SK-N-SH treated with all-trans-retinoic acid at 6 μM for 48 hours (cell line): ENCODE measurements at regions not wholly inside any gene's neighbourhood (a gene's known extent, or its start where the extent isn't known, plus 50 kb on each side); places are given as distances from the start of the nearest gene placed in this dataset.

Experiments
- ATAC-seq: fragments of 200-7000 bp; cut with Tn5 transposase; 3 replicates; pipeline ENCODE4 v1.9.1; 2020; ENCODE audit warnings: mild to moderate bottlenecking, moderate library complexity
- ARNTL ChIP-seq: fragments of 450-650 bp; formaldehyde crosslinking; IDR thresholded peaks from 2 replicates; pipeline ENCODE4 v1.5.0; 2020; ENCODE audit warnings: low read depth, mild to moderate bottlenecking, moderate library complexity, borderline replicate concordance
- BACH2 ChIP-seq: fragments of 250-450 bp; sonication (Bioruptor Pico); IDR thresholded peaks from 2 replicates; pipeline ENCODE4 v1.9.0; 2021; ENCODE audit warnings: mild to moderate bottlenecking, borderline replicate concordance
- CREB5 ChIP-seq: fragments of 250-450 bp; sonication (Bioruptor Pico); IDR thresholded peaks from 2 replicates; pipeline ENCODE4 v1.5.1; 2020; ENCODE audit warnings: low read depth, mild to moderate bottlenecking, moderate library complexity
- CSDC2 ChIP-seq: fragments of 250-450 bp; sonication (Bioruptor Pico); IDR thresholded peaks from 2 replicates; pipeline ENCODE4 v1.5.0; 2020; ENCODE audit warnings: mild to moderate bottlenecking, moderate library complexity
- CSRNP3 ChIP-seq: fragments of 250-450 bp; sonication (Bioruptor Pico); IDR thresholded peaks from 2 replicates; pipeline ENCODE4 v1.5.1; 2021; ENCODE audit warnings: mild to moderate bottlenecking, moderate library complexity
- ESRRG ChIP-seq: fragments of 250-450 bp; sonication (Bioruptor Pico); IDR thresholded peaks from 2 replicates; pipeline ENCODE4 v1.6.1; 2021; ENCODE audit warnings: mild to moderate bottlenecking
- GLIS3 ChIP-seq: fragments of 250-450 bp; sonication (Bioruptor Pico); IDR thresholded peaks from 2 replicates; pipeline ENCODE4 v1.5.0; 2020; ENCODE audit warnings: mild to moderate bottlenecking, moderate library complexity
- ISL1 ChIP-seq: fragments of 250-450 bp; sonication (Bioruptor Pico); IDR thresholded peaks from 2 replicates; pipeline ENCODE4 v2.1.2; 2022; ENCODE audit warnings: mild to moderate bottlenecking, moderate library complexity
- OSR1 ChIP-seq: fragments of 250-450 bp; sonication (Bioruptor Pico); IDR thresholded peaks from 2 replicates; pipeline ENCODE4 v1.8.0; 2022; ENCODE audit warnings: moderate library complexity, mild to moderate bottlenecking, inconsistent platforms
- POU6F1 ChIP-seq: fragments of 250-450 bp; sonication (Bioruptor Pico); IDR thresholded peaks from 2 replicates; pipeline ENCODE4 v1.8.0; 2021; ENCODE audit warnings: low read depth, mild to moderate bottlenecking, moderate library complexity, borderline replicate concordance
- PPARA ChIP-seq: fragments of 250-450 bp; sonication (Bioruptor Pico); IDR thresholded peaks from 2 replicates; pipeline ENCODE4 v1.5.0; 2020; ENCODE audit warnings: mild to moderate bottlenecking, borderline replicate concordance
- RARB ChIP-seq: fragments of 250-450 bp; sonication (Bioruptor Pico); IDR thresholded peaks from 2 replicates; pipeline ENCODE4 v1.8.0; 2021; ENCODE audit warnings: mild to moderate bottlenecking, moderate library complexity
- SNAI2 ChIP-seq: fragments of 250-450 bp; sonication (Bioruptor Pico); IDR thresholded peaks from 2 replicates; pipeline ENCODE4 v1.5.0; 2020; ENCODE audit warnings: mild to moderate bottlenecking, moderate library complexity
- TCF4 ChIP-seq: fragments of 250-450 bp; sonication (Bioruptor Pico); IDR thresholded peaks from 2 replicates; pipeline ENCODE4 v1.8.0; 2021; ENCODE audit warnings: mild to moderate bottlenecking, moderate library complexity, borderline replicate concordance
- TOX ChIP-seq: fragments of 250-450 bp; sonication (Bioruptor Pico); IDR thresholded peaks from 2 replicates; pipeline ENCODE4 v1.8.0; 2021; ENCODE audit warnings: mild to moderate bottlenecking, moderate library complexity, borderline replicate concordance
- TSHZ2 ChIP-seq: fragments of 250-450 bp; sonication (Bioruptor Pico); IDR thresholded peaks from 2 replicates; pipeline ENCODE4 v1.5.0; 2020; ENCODE audit warnings: mild to moderate bottlenecking, moderate library complexity
- ZC3H10 ChIP-seq: fragments of 250-450 bp; sonication (Bioruptor Pico); IDR thresholded peaks from 2 replicates; pipeline ENCODE4 v1.5.1; 2021; ENCODE audit warnings: mild to moderate bottlenecking, moderate library complexity
- ZFP3 ChIP-seq: fragments of 250-450 bp; sonication (Bioruptor Pico); IDR thresholded peaks from 2 replicates; pipeline ENCODE4 v1.5.0; 2020; ENCODE audit warnings: mild to moderate bottlenecking, moderate library complexity
- ZFP30 ChIP-seq: fragments of 450-650 bp; formaldehyde crosslinking; IDR thresholded peaks from 2 replicates; pipeline ENCODE4 v1.5.0; 2022; ENCODE audit warnings: mild to moderate bottlenecking, moderate library complexity
- ZNF565 ChIP-seq: fragments of 450-650 bp; formaldehyde crosslinking; conservative IDR thresholded peaks from 2 replicates; pipeline ENCODE4 v1.5.0; 2020; ENCODE audit warnings: low read depth, mild to moderate bottlenecking, moderate library complexity
- ZNF70 ChIP-seq: fragments of 450-650 bp; formaldehyde crosslinking; IDR thresholded peaks from 2 replicates; pipeline ENCODE4 v1.5.0; 2020; ENCODE audit warnings: mild to moderate bottlenecking, moderate library complexity
- ZNF8 ChIP-seq: fragments of 450-650 bp; formaldehyde crosslinking; IDR thresholded peaks from 2 replicates; pipeline ENCODE4 v1.5.0; 2020; ENCODE audit warnings: mild to moderate bottlenecking, moderate library complexity

- TF ChIP-seq TCF4 (CRISPR knock-in tag) = no peak
- no peak for ATAC-seq
Observed at GRCh38 chr7:25455683-25456251, 227.5 kb upstream of the NPVF start.

- ATAC-seq = no peak
- TF ChIP-seq TCF4 (CRISPR knock-in tag) (0 out of 2 replicates have a peak, but pooled peaks have one; percentile 39), ESRRG (CRISPR knock-in tag) (no peak)
Observed at GRCh38 chr7:25456467-25457171, 228.3 kb upstream of the NPVF start.

- TF ChIP-seq CSDC2 (CRISPR knock-in tag) (no peak), ISL1 (CRISPR knock-in tag) (no peak), ZFP30 (CRISPR knock-in tag) (no peak), ZFP3 (no peak), ARNTL (no peak), GLIS3 (CRISPR knock-in tag) (no peak)
Observed at GRCh38 chr7:25459057-25459456, 230.8 kb upstream of the NPVF start.

GRCh38 chr7:25460433-25460832 lies 232.1 kb upstream of the NPVF start:
- TF ChIP-seq ZNF70 (CRISPR knock-in tag) = no peak
- no peak for TF ChIP-seq TCF4 (CRISPR knock-in tag)
- no peak for TF ChIP-seq SNAI2 (CRISPR knock-in tag)
- TF ChIP-seq PPARA (CRISPR knock-in tag) = no peak
- TF ChIP-seq ZFP3 = no peak
- no peak for TF ChIP-seq ZC3H10 (CRISPR knock-in tag)
- no peak for TF ChIP-seq CREB5
- no peak for TF ChIP-seq CSDC2 (CRISPR knock-in tag)
- TF ChIP-seq ZNF565 (CRISPR knock-in tag) = no peak
- no peak for TF ChIP-seq ZFP30 (CRISPR knock-in tag)
- no peak for TF ChIP-seq TSHZ2
- no peak for TF ChIP-seq TOX (CRISPR knock-in tag)
- TF ChIP-seq, all 23 proteins: peak for 0
- no peak for ATAC-seq

More at GRCh38 chr7:25459057-25459456, 230.8 kb upstream of the NPVF start:
- no peak for ATAC-seq

- ATAC-seq = no peak
- TF ChIP-seq BACH2 (CRISPR knock-in tag) (no peak), ZNF8 (CRISPR knock-in tag) (no peak), RARB (no peak), CSDC2 (CRISPR knock-in tag) (no peak), ESRRG (CRISPR knock-in tag) (no peak), CSRNP3 (CRISPR knock-in tag) (no peak), ZNF70 (CRISPR knock-in tag) (no peak), TOX (CRISPR knock-in tag) (no peak), OSR1 (CRISPR knock-in tag) (no peak), POU6F1 (CRISPR knock-in tag) (no peak), PPARA (CRISPR knock-in tag) (no peak), ISL1 (CRISPR knock-in tag) (no peak), CREB5 (no peak)
Observed at GRCh38 chr7:25469669-25470068, 241.4 kb upstream of the NPVF start.
